Keratinocyte (primary cell): ENCODE measurements at regions not wholly inside any gene's neighbourhood (a gene's known extent, or its start where the extent isn't known, plus 50 kb on each side); places are given as distances from the start of the nearest gene placed in this dataset.

Experiments used
- CTCF ChIP-seq, 3 experiments: IDR thresholded peaks in 1 of 3; conservative IDR thresholded peaks in 1 of 3; optimal IDR thresholded peaks in 1 of 3; 2 replicates in 2 of 3; 3 replicates in 1 of 3; pipeline versions ENCODE3 to v1.5.1; 2011; ENCODE audit warnings: low read length in 3 of 3, mild to moderate bottlenecking in 3 of 3, moderate library complexity in 2 of 3, control low read depth in 1 of 3, inconsistent platforms in 1 of 3; ENCODE audit not compliant: insufficient read depth in 2 of 3; ENCODE audit errors: extremely low read depth in 1 of 3
- EZH2 ChIP-seq: IDR thresholded peaks from one replicate; pipeline ENCODE4 v1.6.1; 2012; ENCODE audit warnings: inconsistent platforms, mild to moderate bottlenecking, low read length, moderate library complexity

- TF ChIP-seq CTCF (optimal IDR thresholded peaks at IDR 0.05 in 1 of 3, IDR thresholded peaks at IDR 0.05 in 1 of 3, conservative IDR thresholded peaks at IDR 0.05 in 1 of 3; ENCODE audit: extremely low read depth in 1 of 3, insufficient read depth in 2 of 3, low read length in 3 of 3) (no peak), EZH2 (no peak)
Measured at GRCh38 chr4:45668128-45668527, 455.7 kb downstream of the GABRG1 start.
